ENCODE measurements at regions not wholly inside any gene's neighbourhood (a gene's known extent, or its start where the extent isn't known, plus 50 kb on each side); places are given as distances from the start of the nearest gene placed in this dataset.

DNA sequence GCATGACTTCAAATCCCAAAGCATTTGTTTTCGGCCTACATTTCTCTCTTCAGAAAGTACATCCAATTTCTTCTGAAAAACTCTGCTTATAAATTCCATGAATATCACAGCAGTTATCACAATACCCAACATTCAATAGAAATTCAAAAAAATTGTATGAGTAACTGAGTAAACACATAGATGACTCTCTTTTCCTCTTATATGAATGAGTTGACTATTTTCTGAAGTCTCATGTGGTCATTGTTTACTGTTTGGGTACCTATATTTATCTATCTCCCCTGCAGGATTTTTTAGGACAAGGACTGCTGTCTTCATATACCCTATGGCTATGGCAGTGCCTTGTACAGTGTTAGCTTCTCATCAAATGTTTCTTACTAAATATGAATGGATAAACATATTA is 157.1 kb downstream of the HTR1A start:
- DNase-seq: no peak
- no peak overlapping the region for H3K9ac ChIP-seq (ENCODE audit: low read depth, low read length)
- POLR2A ChIA-PET (ENCODE audit: unreplicated experiment): no interaction called here
- H4K8ac ChIP-seq (ENCODE audit: low read depth in 2 of 2, low read length in 2 of 2): no peak overlapping the region
- H2AK9ac ChIP-seq (replicated peaks; ENCODE audit: low read depth, low read length, poor library complexity): no peak overlapping the region
- no peaks in the 10 kb centered on the region for H3K27me3 ChIP-seq (ENCODE audit: control insufficient read depth, insufficient read depth, low read length)
- dilution Hi-C loops (cut with HindIII; ENCODE audit: low sequenced_read_pairs, unreplicated experiment): no loop called here
- H2BK120ac ChIP-seq (ENCODE audit: low read depth, low read length): no peak overlapping the region
- H2AK5ac ChIP-seq (ENCODE audit: low read depth, low read length): no peak overlapping the region
- no CpG with 5 or more reads among the region's 1 CpG for WGBS, 2 experiments (ENCODE audit: extremely low coverage in 2 of 2, insufficient read length in 1 of 2)
- H4K20me1 ChIP-seq (ENCODE audit: insufficient read depth, low read length): no peaks in the 10 kb centered on the region
- no peak overlapping the region for H4K5ac ChIP-seq (ENCODE audit: low read depth, low read length)
- H4K91ac ChIP-seq (ENCODE audit: insufficient read depth, low read depth, low read length): no peak overlapping the region
- no peak overlapping the region for H3K14ac ChIP-seq (replicated peaks; ENCODE audit: low read depth, low read length)
- in situ Hi-C loops (cut with MboI; ENCODE audit: low sequenced_read_pairs): no loop called here
- no peak overlapping the region for H2BK15ac ChIP-seq (ENCODE audit: low read depth, low read length)
- intact Hi-C loops (cut with micrococcal nuclease): no loop called here
- CTCF ChIA-PET: no interaction called here
- no peak overlapping the region for H3K4me3 ChIP-seq (ENCODE audit: insufficient read depth, low read depth, low read length)
- H3K27ac ChIP-seq (ENCODE audit: insufficient read depth, low read length): no peak overlapping the region
- ATAC-seq (ENCODE audit: low read depth): no peak
- TF ChIP-seq MAZ (IDR thresholded peaks at IDR 0.05; ENCODE audit: borderline replicate concordance, low read depth, low read length) (no peak), CHD1 (IDR thresholded peaks at IDR 0.05; ENCODE audit: low read depth, low read length) (no peak), RFX5 (IDR thresholded peaks at IDR 0.05; ENCODE audit: low read depth, low read length) (no peak), MAFK (IDR thresholded peaks at IDR 0.05; ENCODE audit: low read depth, low read length) (no peak), RAD21 (IDR thresholded peaks at IDR 0.05; ENCODE audit: low read length) (no peak), CEBPB (IDR thresholded peaks at IDR 0.05; ENCODE audit: low read depth, low read length) (no peak), RCOR1 (IDR thresholded peaks at IDR 0.05; ENCODE audit: insufficient replicate concordance, low read length) (no peak), FOS (IDR thresholded peaks at IDR 0.05; ENCODE audit: low read depth, low read length) (no peak), SMC3 (IDR thresholded peaks at IDR 0.05; ENCODE audit: low read depth, low read length) (no peak), POLR2A (IDR thresholded peaks at IDR 0.05; ENCODE audit: low read depth, low read length) (no peak), MXI1 (IDR thresholded peaks at IDR 0.05; ENCODE audit: borderline replicate concordance, low read depth, low read length) (no peak), NFE2L2 (IDR thresholded peaks at IDR 0.05; ENCODE audit: low read depth, low read length) (no peak), BHLHE40 (IDR thresholded peaks at IDR 0.05; ENCODE audit: low read depth, low read length) (no peak)
- TF ChIP-seq, protein P1, sequence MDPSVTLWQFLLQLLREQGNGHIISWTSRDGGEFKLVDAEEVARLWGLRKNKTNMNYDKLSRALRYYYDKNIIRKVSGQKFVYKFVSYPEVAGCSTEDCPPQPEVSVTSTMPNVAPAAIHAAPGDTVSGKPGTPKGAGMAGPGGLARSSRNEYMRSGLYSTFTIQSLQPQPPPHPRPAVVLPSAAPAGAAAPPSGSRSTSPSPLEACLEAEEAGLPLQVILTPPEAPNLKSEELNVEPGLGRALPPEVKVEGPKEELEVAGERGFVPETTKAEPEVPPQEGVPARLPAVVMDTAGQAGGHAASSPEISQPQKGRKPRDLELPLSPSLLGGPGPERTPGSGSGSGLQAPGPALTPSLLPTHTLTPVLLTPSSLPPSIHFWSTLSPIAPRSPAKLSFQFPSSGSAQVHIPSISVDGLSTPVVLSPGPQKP (IDR thresholded peaks at IDR 0.05; ENCODE audit: borderline replicate concordance, low read depth, low read length): no peak
- TF ChIP-seq, protein P2, sequence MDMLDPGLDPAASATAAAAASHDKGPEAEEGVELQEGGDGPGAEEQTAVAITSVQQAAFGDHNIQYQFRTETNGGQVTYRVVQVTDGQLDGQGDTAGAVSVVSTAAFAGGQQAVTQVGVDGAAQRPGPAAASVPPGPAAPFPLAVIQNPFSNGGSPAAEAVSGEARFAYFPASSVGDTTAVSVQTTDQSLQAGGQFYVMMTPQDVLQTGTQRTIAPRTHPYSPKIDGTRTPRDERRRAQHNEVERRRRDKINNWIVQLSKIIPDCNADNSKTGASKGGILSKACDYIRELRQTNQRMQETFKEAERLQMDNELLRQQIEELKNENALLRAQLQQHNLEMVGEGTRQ (IDR thresholded peaks at IDR 0.05; ENCODE audit: low read depth, low read length): no peak
- TF ChIP-seq, protein P3, sequence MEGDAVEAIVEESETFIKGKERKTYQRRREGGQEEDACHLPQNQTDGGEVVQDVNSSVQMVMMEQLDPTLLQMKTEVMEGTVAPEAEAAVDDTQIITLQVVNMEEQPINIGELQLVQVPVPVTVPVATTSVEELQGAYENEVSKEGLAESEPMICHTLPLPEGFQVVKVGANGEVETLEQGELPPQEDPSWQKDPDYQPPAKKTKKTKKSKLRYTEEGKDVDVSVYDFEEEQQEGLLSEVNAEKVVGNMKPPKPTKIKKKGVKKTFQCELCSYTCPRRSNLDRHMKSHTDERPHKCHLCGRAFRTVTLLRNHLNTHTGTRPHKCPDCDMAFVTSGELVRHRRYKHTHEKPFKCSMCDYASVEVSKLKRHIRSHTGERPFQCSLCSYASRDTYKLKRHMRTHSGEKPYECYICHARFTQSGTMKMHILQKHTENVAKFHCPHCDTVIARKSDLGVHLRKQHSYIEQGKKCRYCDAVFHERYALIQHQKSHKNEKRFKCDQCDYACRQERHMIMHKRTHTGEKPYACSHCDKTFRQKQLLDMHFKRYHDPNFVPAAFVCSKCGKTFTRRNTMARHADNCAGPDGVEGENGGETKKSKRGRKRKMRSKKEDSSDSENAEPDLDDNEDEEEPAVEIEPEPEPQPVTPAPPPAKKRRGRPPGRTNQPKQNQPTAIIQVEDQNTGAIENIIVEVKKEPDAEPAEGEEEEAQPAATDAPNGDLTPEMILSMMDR (conservative IDR thresholded peaks at IDR 0.05; ENCODE audit: low read depth, low read length): no peak
- H3K18ac ChIP-seq (ENCODE audit: low read depth, low read length): no peak overlapping the region
- no TSS peak for BruUV-seq (replicated peaks)
- H3K4ac ChIP-seq (ENCODE audit: low read depth, low read length): no peak overlapping the region
- no peak overlapping the region for H2BK5ac ChIP-seq (ENCODE audit: low read depth, low read length, poor library complexity, severe bottlenecking)
- H3K4me2 ChIP-seq (ENCODE audit: low read depth, low read length): no peak overlapping the region
- H2BK20ac ChIP-seq (ENCODE audit: low read depth, low read length): no peak overlapping the region
- no peaks in the 10 kb centered on the region for H3K9me1 ChIP-seq (ENCODE audit: insufficient read depth, low read length)
- H3K4me1 ChIP-seq (ENCODE audit: control insufficient read depth, insufficient read depth, low read length): no peaks in the 10 kb centered on the region
- no peaks in the 10 kb centered on the region for H3K36me3 ChIP-seq (ENCODE audit: control insufficient read depth, insufficient read depth, low read length)
- H3K9me3 ChIP-seq (ENCODE audit: control insufficient read depth, insufficient read depth, low read length): no peaks in the 10 kb centered on the region; the same call in 1 of the 2 replicates
- no peak overlapping the region for H2AFZ ChIP-seq (replicated peaks; ENCODE audit: low read length, poor library complexity)
- no peaks in the 10 kb centered on the region for H3K79me1 ChIP-seq (ENCODE audit: low read depth in 1 of 2, low read length in 2 of 2)
- H3K56ac ChIP-seq (ENCODE audit: extremely low read depth, insufficient read depth, low read length): no peak overlapping the region; the same call in 1 of the 2 replicates
- no peak overlapping the region for H3K23ac ChIP-seq (ENCODE audit: low read depth, low read length)

Measured in IMR-90 (cell line).